ENCODE measurements at regions not wholly inside any gene's neighbourhood (a gene's known extent, or its start where the extent isn't known, plus 50 kb on each side); places are given as distances from the start of the nearest gene placed in this dataset.

GRCh38 chr2:10191554-10191953 lies 69.0 kb downstream of the RRM2 start:
- H3K36me3 ChIP-seq = no peaks in the 10 kb centered on the region
- TF ChIP-seq CTCF (IDR thresholded peaks at IDR 0.05) = no peak
- no peak for TF ChIP-seq POLR2A (IDR thresholded peaks at IDR 0.05)
- TF ChIP-seq POLR2AphosphoS5 (IDR thresholded peaks at IDR 0.05; ENCODE audit: insufficient read depth in 1 of 2, low read depth in 1 of 2) = no peak
- H3K4me3 ChIP-seq = no peak overlapping the region
- H3K27me3 ChIP-seq = no peaks in the 10 kb centered on the region
- H3K4me1 ChIP-seq = peaks cover 19% of the 10 kb centered on the region
- H3K27ac ChIP-seq = no peak overlapping the region
- intact Hi-C loops (cut with DNase I) = no loop called here
- H3K9me3 ChIP-seq = no peaks in the 10 kb centered on the region
- DNase-seq (ENCODE audit: extremely low spot score in 2 of 2) = no peak

GRCh38 chr2:10192392-10193015 lies 70.0 kb downstream of the RRM2 start:
- Histone ChIP-seq H3K27me3 (no peaks in the 10 kb centered on the region), H3K4me3 (no peak overlapping the region), H3K9me3 (no peaks in the 10 kb centered on the region), H3K4me1 (peaks cover 19% of the 10 kb centered on the region), H3K36me3 (no peaks in the 10 kb centered on the region), H3K27ac (no peak overlapping the region)
- intact Hi-C loops (cut with DNase I) = no loop called here
- TF ChIP-seq CTCF (IDR thresholded peaks at IDR 0.05) = no peak
- no peak for TF ChIP-seq POLR2AphosphoS5 (IDR thresholded peaks at IDR 0.05; ENCODE audit: insufficient read depth in 1 of 2, low read depth in 1 of 2)
- no peak for TF ChIP-seq POLR2A (IDR thresholded peaks at IDR 0.05)
- no peak for DNase-seq (ENCODE audit: extremely low spot score in 2 of 2)

GRCh38 chr2:10193276-10193795 lies 70.8 kb downstream of the RRM2 start:
- H3K4me3 ChIP-seq = no peak overlapping the region
- no peaks in the 10 kb centered on the region for H3K27me3 ChIP-seq
- H3K27ac ChIP-seq = peak overlapping the region; percentile 23
- peaks cover 19% of the 10 kb centered on the region for H3K4me1 ChIP-seq
- H3K9me3 ChIP-seq = no peaks in the 10 kb centered on the region
- no peak for TF ChIP-seq POLR2AphosphoS5 (IDR thresholded peaks at IDR 0.05; ENCODE audit: insufficient read depth in 1 of 2, low read depth in 1 of 2)
- no peak for TF ChIP-seq CTCF (IDR thresholded peaks at IDR 0.05)
- no peak for TF ChIP-seq POLR2A (IDR thresholded peaks at IDR 0.05)
- no peak for DNase-seq (ENCODE audit: extremely low spot score in 2 of 2)
- no peaks in the 10 kb centered on the region for H3K36me3 ChIP-seq
- intact Hi-C loops (cut with DNase I) = no loop called here

GRCh38 chr2:10193851-10194820 lies 71.6 kb downstream of the RRM2 start:
- TF ChIP-seq POLR2A (IDR thresholded peaks at IDR 0.05) = no peak
- TF ChIP-seq POLR2AphosphoS5 (IDR thresholded peaks at IDR 0.05; ENCODE audit: insufficient read depth in 1 of 2, low read depth in 1 of 2) = no peak
- TF ChIP-seq CTCF (IDR thresholded peaks at IDR 0.05) = no peak
- DNase-seq (ENCODE audit: extremely low spot score in 2 of 2) = no peak
- no peaks in the 10 kb centered on the region for H3K9me3 ChIP-seq
- no peak overlapping the region for H3K4me3 ChIP-seq
- intact Hi-C loops (cut with DNase I) = no loop called here
- no peaks in the 10 kb centered on the region for H3K27me3 ChIP-seq
- H3K27ac ChIP-seq = peak overlapping the region; percentile 13
- H3K36me3 ChIP-seq = no peaks in the 10 kb centered on the region
- H3K4me1 ChIP-seq = peaks cover 19% of the 10 kb centered on the region
